Smooth muscle cell (in vitro differentiated cells): ENCODE measurements at regions not wholly inside any gene's neighbourhood (a gene's known extent, or its start where the extent isn't known, plus 50 kb on each side); places are given as distances from the start of the nearest gene placed in this dataset.

Experiments
- DNase-seq: peaks from one replicate; lab custom pipeline; 2025; ENCODE audit not compliant: unreplicated experiment; lab: John Stamatoyannopoulos, UW
- H2AFZ ChIP-seq: fragments of 200-600 bp; sonication (generic); 2 replicates; pipeline ENCODE4 v1.6.0; 2016; ENCODE audit warnings: antibody characterized with exemption, low read depth, mild to moderate bottlenecking
- H3F3A ChIP-seq: fragments of 200-600 bp; sonication (generic); 2 replicates; pipeline ENCODE4 v1.6.0; 2017; ENCODE audit warnings: antibody characterized with exemption, low read depth
- H3K27ac ChIP-seq: fragments of 200-600 bp; sonication (generic); 2 replicates; pipeline ENCODE4 v1.5.1; 2016; ENCODE audit warnings: low read depth, mild to moderate bottlenecking
- H3K27me3 ChIP-seq: fragments of 200-600 bp; sonication (generic); 2 replicates; pipeline ENCODE4 v1.6.1; 2016; ENCODE audit warnings: low read depth, mild to moderate bottlenecking
- H3K36me3 ChIP-seq: fragments of 200-600 bp; sonication (generic); 2 replicates; pipeline ENCODE4 v1.5.1; 2016; ENCODE audit warnings: low read depth
- H3K4me1 ChIP-seq: fragments of 200-600 bp; sonication (generic); 2 replicates; pipeline ENCODE4 v1.5.1; 2016; ENCODE audit warnings: low read depth
- H3K4me2 ChIP-seq: fragments of 200-600 bp; sonication (generic); 2 replicates; pipeline ENCODE4 v1.6.0; 2016; ENCODE audit warnings: mild to moderate bottlenecking
- H3K4me3 ChIP-seq: fragments of 200-600 bp; sonication (generic); 2 replicates; pipeline ENCODE4 v1.5.1; 2016; ENCODE audit warnings: mild to moderate bottlenecking
- H3K79me2 ChIP-seq: fragments of 200-600 bp; sonication (generic); 2 replicates; pipeline ENCODE4 v1.6.0; 2016; ENCODE audit warnings: low read depth, mild to moderate bottlenecking
- H3K9ac ChIP-seq: fragments of 200-600 bp; sonication (generic); 2 replicates; pipeline ENCODE4 v1.6.0; 2016; ENCODE audit warnings: low read depth
- H3K9me3 ChIP-seq: fragments of 200-600 bp; sonication (generic); replicated peaks from 2 replicates; pipeline ENCODE4 v1.5.1; 2016; ENCODE audit warnings: low read depth
- H4K20me1 ChIP-seq: fragments of 200-600 bp; sonication (generic); 2 replicates; pipeline ENCODE4 v1.6.0; 2016; ENCODE audit warnings: low read depth
- CTCF ChIP-seq: fragments of 200-600 bp; sonication (generic); IDR thresholded peaks from 2 replicates; pipeline ENCODE4 v1.5.1; 2017; ENCODE audit warnings: borderline replicate concordance, mild to moderate bottlenecking, antibody characterized with exemption; ENCODE audit not compliant: insufficient read depth, poor library complexity, severe bottlenecking
- WGBS: methylation state at CpG from one replicate; pipeline ENCODE4 v1.1.7; 2016; ENCODE audit warnings: low lambda C conversion rate; 5-methylcytosine and 5-hydroxymethylcytosine counted together

- no peak overlapping the region for H3K27ac ChIP-seq
- H3K4me3 ChIP-seq: no peak overlapping the region
- no peak overlapping the region for H3K4me2 ChIP-seq
- 91% methylated on average over 10 of the region's 10 CpGs for WGBS
- no peak overlapping the region for H2AFZ ChIP-seq
- H3K36me3 ChIP-seq: no peaks in the 10 kb centered on the region
- no peak for DNase-seq
- H3K9ac ChIP-seq: no peak overlapping the region
- no peaks in the 10 kb centered on the region for H3K9me3 ChIP-seq
- H3F3A ChIP-seq: no peaks in the 10 kb centered on the region
- no peaks in the 10 kb centered on the region for H3K79me2 ChIP-seq
- no peaks in the 10 kb centered on the region for H4K20me1 ChIP-seq
- H3K4me1 ChIP-seq: no peaks in the 10 kb centered on the region
- TF ChIP-seq CTCF: no peak
- peaks cover 12% of the 10 kb centered on the region for H3K27me3 ChIP-seq
These were observed 504.9 kb upstream of the MGMT start for GRCh38 chr10:128962182-128962581.

GRCh38 chr10:128963211-128964099 is 503.6 kb upstream of the MGMT start:
- no peak for TF ChIP-seq CTCF
- H3K79me2 ChIP-seq: no peaks in the 10 kb centered on the region
- no peak overlapping the region for H3K27ac ChIP-seq
- 87% methylated on average over 12 of the region's 12 CpGs for WGBS
- no peaks in the 10 kb centered on the region for H3K4me1 ChIP-seq
- no peaks in the 10 kb centered on the region for H3F3A ChIP-seq
- H3K27me3 ChIP-seq: peaks cover 12% of the 10 kb centered on the region
- no peak overlapping the region for H3K9ac ChIP-seq
- H3K9me3 ChIP-seq: no peaks in the 10 kb centered on the region
- H3K36me3 ChIP-seq: no peaks in the 10 kb centered on the region
- H4K20me1 ChIP-seq: no peaks in the 10 kb centered on the region
- H3K4me2 ChIP-seq: no peak overlapping the region
- no peak overlapping the region for H2AFZ ChIP-seq
- H3K4me3 ChIP-seq: no peak overlapping the region
- DNase-seq: no peak

GRCh38 chr10:128964100-128964403 is 503.0 kb upstream of the MGMT start:
- no peak overlapping the region for H3K4me2 ChIP-seq
- DNase-seq: no peak
- no peak overlapping the region for H3K4me3 ChIP-seq
- H4K20me1 ChIP-seq: no peaks in the 10 kb centered on the region
- H3K36me3 ChIP-seq: no peaks in the 10 kb centered on the region
- 58% methylated on average over 3 of the region's 3 CpGs for WGBS
- no peaks in the 10 kb centered on the region for H3K79me2 ChIP-seq
- H3F3A ChIP-seq: no peaks in the 10 kb centered on the region
- no peaks in the 10 kb centered on the region for H3K9me3 ChIP-seq
- H3K9ac ChIP-seq: no peak overlapping the region
- peaks cover 12% of the 10 kb centered on the region for H3K27me3 ChIP-seq
- H3K27ac ChIP-seq: no peak overlapping the region
- no peak overlapping the region for H2AFZ ChIP-seq
- no peaks in the 10 kb centered on the region for H3K4me1 ChIP-seq
- no peak for TF ChIP-seq CTCF
